ENCODE measurements at regions not wholly inside any gene's neighbourhood (a gene's known extent, or its start where the extent isn't known, plus 50 kb on each side); places are given as distances from the start of the nearest gene placed in this dataset.
"Not testable (repeated sequence)": the region's sequence is repeated elsewhere in the genome, so short reads cannot be mapped to it uniquely, and the experiment has no call there.

GRCh38 chr4:28760003-28760402, 1899.4 kb downstream of the STIM2 start:
- DNase-seq: no peak

- no peak for DNase-seq
Measured at GRCh38 chr4:28772066-28772465, 1911.4 kb downstream of the STIM2 start.

GRCh38 chr4:28772788-28773187, 1912.1 kb downstream of the STIM2 start:
- DNase-seq: no peak

- DNase-seq: no peak
Measured at GRCh38 chr4:28774344-28774743, 1913.7 kb downstream of the STIM2 start.

GRCh38 chr4:28776004-28776403, 1915.4 kb downstream of the STIM2 start:
- no peak for DNase-seq

GRCh38 chr4:28784188-28784587, 1923.5 kb downstream of the STIM2 start:
- DNase-seq: no peak

GRCh38 chr4:28787947-28788346, 1927.3 kb downstream of the STIM2 start:
- no peak for DNase-seq

GRCh38 chr4:28788929-28789490, 1928.4 kb downstream of the STIM2 start:
- peak; percentile 42 for DNase-seq

- DNase-seq: no peak
Measured at GRCh38 chr4:28792917-28793597, 1927.1 kb upstream of the PCDH7 start.

GRCh38 chr4:28799696-28800095, 1920.5 kb upstream of the PCDH7 start:
- DNase-seq: no peak

GRCh38 chr4:28811025-28811424, 1909.1 kb upstream of the PCDH7 start:
- no peak for DNase-seq

- DNase-seq: no peak
Measured at GRCh38 chr4:28822163-28822562, 1898.0 kb upstream of the PCDH7 start.

GRCh38 chr4:28827866-28828265, 1892.3 kb upstream of the PCDH7 start:
- DNase-seq: no peak

- DNase-seq: no peak
Measured at GRCh38 chr4:28831867-28832266, 1888.3 kb upstream of the PCDH7 start.

GRCh38 chr4:28832444-28832843, 1887.7 kb upstream of the PCDH7 start:
- no peak for DNase-seq

GRCh38 chr4:28834120-28834519, 1886.0 kb upstream of the PCDH7 start:
- no peak for DNase-seq

GRCh38 chr4:28835501-28835900, 1884.7 kb upstream of the PCDH7 start:
- peak; percentile 17 for DNase-seq

- DNase-seq: no peak
Measured at GRCh38 chr4:28842271-28842670, 1877.9 kb upstream of the PCDH7 start.

GRCh38 chr4:28845158-28845557, 1875.0 kb upstream of the PCDH7 start:
- no peak for DNase-seq

- DNase-seq: not testable (repeated sequence)
Measured at GRCh38 chr4:28857028-28857427, 1863.1 kb upstream of the PCDH7 start.

GRCh38 chr4:28868841-28869240, 1851.3 kb upstream of the PCDH7 start:
- no peak for DNase-seq

GRCh38 chr4:28879178-28879577, 1841.0 kb upstream of the PCDH7 start:
- no peak for DNase-seq

GRCh38 chr4:28879900-28880299, 1840.3 kb upstream of the PCDH7 start:
- no peak for DNase-seq

GRCh38 chr4:28883211-28883610, 1837.0 kb upstream of the PCDH7 start:
- DNase-seq: no peak

GRCh38 chr4:28886934-28887333, 1833.2 kb upstream of the PCDH7 start:
- no peak for DNase-seq

Measured in NCI-H2171 treated with DMSO at 0.1 percent for 48 hours (cell line).